H1 (cell line): ENCODE measurements at regions not wholly inside any gene's neighbourhood (a gene's known extent, or its start where the extent isn't known, plus 50 kb on each side); places are given as distances from the start of the nearest gene placed in this dataset.

ENCODE experiments used
- CTCF ChIA-PET: fragments of 300-600 bp; sonication (Branson Sonifier 250); formaldehyde crosslinking; loops from one replicate; lab custom pipeline; 2021; ENCODE audit not compliant: partially characterized antibody; lab: Charles Lee
- POLR2A ChIA-PET: fragments of 300-600 bp; sonication (Branson Sonifier 250); formaldehyde crosslinking; loops from one replicate; lab custom pipeline; 2021; ENCODE audit warnings: inconsistent platforms; ENCODE audit not compliant: partially characterized antibody; lab: Charles Lee
- DNase-seq, 2 experiments: peaks; one replicate each; pipeline versions ENCODE4 v3.0.0 to v3.0.0-alpha.2; 2010 to 2022; ENCODE audit warnings: low spot score in 2 of 2, low read depth in 1 of 2, mixed read lengths in 1 of 2
- FAIRE-seq: peaks from 2 replicates; lab custom pipeline; 2011; peaks lifted over from hg19 to GRCh38; lab: Jason Lieb, UNC
- H2AFZ ChIP-seq: 2 replicates; pipeline ENCODE4 v1.8.1; 2012; ENCODE audit warnings: low read length, inconsistent platforms
- H2AK5ac ChIP-seq: 2 replicates; pipeline ENCODE4 v1.6.1; 2013; ENCODE audit warnings: low read depth, low read length
- H2BK120ac ChIP-seq: replicated peaks from 2 replicates; pipeline ENCODE3; 2013; ENCODE audit warnings: low read depth, low read length, inconsistent platforms
- H2BK12ac ChIP-seq: 2 replicates; pipeline ENCODE4 v1.6.1; 2013; ENCODE audit warnings: low read depth, low read length
- H2BK15ac ChIP-seq: 2 replicates; pipeline ENCODE4 v1.6.1; 2013; ENCODE audit warnings: low read length
- H2BK20ac ChIP-seq: 2 replicates; pipeline ENCODE4 v1.6.1; 2013; ENCODE audit warnings: low read length
- H2BK5ac ChIP-seq: 2 replicates; pipeline ENCODE4 v1.6.1; 2013; ENCODE audit warnings: low read depth, low read length
- H3K14ac ChIP-seq: 2 replicates; pipeline ENCODE4 v1.6.1; 2013; ENCODE audit warnings: inconsistent platforms; ENCODE audit not compliant: insufficient read length
- H3K18ac ChIP-seq: 2 replicates; pipeline ENCODE4 v1.6.1; 2013; ENCODE audit warnings: low read length; ENCODE audit errors: extremely low read depth
- H3K23ac ChIP-seq: 2 replicates; pipeline ENCODE4 v1.6.1; 2013; ENCODE audit warnings: inconsistent platforms; ENCODE audit not compliant: insufficient read length
- H3K23me2 ChIP-seq: 2 replicates; pipeline ENCODE4 v1.6.1; 2013; ENCODE audit warnings: low read depth, low read length
- H3K27ac ChIP-seq: 2 replicates; pipeline ENCODE4 v1.6.1; 2011; ENCODE audit warnings: low read depth, low read length, inconsistent platforms
- H3K27me3 ChIP-seq, 4 experiments: replicated peaks in 1 of 4; 1 replicate in 1 of 4; 2 replicates in 3 of 4; pipeline versions ENCODE4 v1.6.1 to v1.8.1; 2011 to 2013; ENCODE audit warnings: low read length in 3 of 4, mild to moderate bottlenecking in 3 of 4, inconsistent platforms in 2 of 4, mixed read lengths in 2 of 4, moderate library complexity in 1 of 4; ENCODE audit not compliant: control insufficient read depth in 3 of 4, insufficient read depth in 3 of 4; ENCODE audit errors: extremely low read depth in 1 of 4
- H3K36me3 ChIP-seq, 4 experiments: 2 replicates each; pipeline versions ENCODE4 v1.6.1 to v1.8.1; 2011 to 2013; ENCODE audit warnings: mild to moderate bottlenecking in 4 of 4, low read length in 3 of 4, moderate library complexity in 2 of 4, control low read depth in 1 of 4, inconsistent platforms in 1 of 4; ENCODE audit not compliant: insufficient read depth in 4 of 4, control insufficient read depth in 2 of 4
- H3K4ac ChIP-seq: replicated peaks from 2 replicates; pipeline ENCODE3; 2013; ENCODE audit warnings: low read length, low read depth, mixed read lengths, inconsistent platforms; ENCODE audit not compliant: insufficient read length
- H3K4me1 ChIP-seq, 4 experiments: replicated peaks in 1 of 4; 1 replicate in 1 of 4; 2 replicates in 3 of 4; pipeline versions ENCODE4 v1.6.1 to v1.8.1; 2011 to 2013; ENCODE audit warnings: low read length in 3 of 4, inconsistent platforms in 2 of 4, mixed read lengths in 1 of 4; ENCODE audit not compliant: insufficient read depth in 4 of 4, control insufficient read depth in 3 of 4
- H3K4me2 ChIP-seq, 2 experiments: 2 replicates each; pipeline versions ENCODE4 v1.6.1 to v1.8.1; 2011 to 2013; ENCODE audit warnings: low read depth in 2 of 2, low read length in 2 of 2, control low read depth in 1 of 2, inconsistent platforms in 1 of 2, mild to moderate bottlenecking in 1 of 2; ENCODE audit not compliant: insufficient read depth in 1 of 2
- H3K4me3 ChIP-seq, 4 experiments: fragments of 200-600, 300-600 bp in 1 of 4; sonication (generic), shearing (Covaris generic), sonication (Bioruptor Twin) in 1 of 4; 2 replicates each; pipeline versions ENCODE4 v1.5.1 to v1.8.1; 2011 to 2016; ENCODE audit warnings: low read length in 4 of 4, low read depth in 3 of 4, control low read depth in 2 of 4, inconsistent platforms in 2 of 4, mild to moderate bottlenecking in 2 of 4, mixed read lengths in 1 of 4, moderate library complexity in 1 of 4; ENCODE audit not compliant: insufficient read depth in 2 of 4; ENCODE audit errors: extremely low read depth in 1 of 4
- H3K56ac ChIP-seq: replicated peaks from 2 replicates; pipeline ENCODE3; 2013; ENCODE audit warnings: low read depth, mild to moderate bottlenecking, mixed read lengths, low read length, inconsistent platforms; ENCODE audit not compliant: insufficient read length
- H3K79me1 ChIP-seq: 2 replicates; pipeline ENCODE4 v1.6.1; 2013; ENCODE audit warnings: low read depth, low read length, control low read depth
- H3K79me2 ChIP-seq, 2 experiments: 2 replicates each; pipeline versions ENCODE4 v1.6.1 to v1.8.1; 2012 to 2013; ENCODE audit warnings: low read length in 2 of 2, mild to moderate bottlenecking in 2 of 2, inconsistent platforms in 1 of 2; ENCODE audit not compliant: insufficient read depth in 2 of 2, control insufficient read depth in 1 of 2
- H3K9ac ChIP-seq, 4 experiments: replicated peaks in 1 of 4; 1 replicate in 1 of 4; 2 replicates in 3 of 4; pipeline versions ENCODE4 v1.6.1 to v1.8.1; 2011 to 2013; ENCODE audit warnings: low read depth in 3 of 4, low read length in 3 of 4, control low read depth in 2 of 4, mild to moderate bottlenecking in 2 of 4, moderate library complexity in 2 of 4, inconsistent platforms in 1 of 4; ENCODE audit errors: extremely low read depth in 1 of 4
- H3K9me3 ChIP-seq, 2 experiments: 2 replicates each; pipeline versions ENCODE4 v1.6.1 to v1.8.1; 2012 to 2013; ENCODE audit warnings: mild to moderate bottlenecking in 2 of 2, moderate library complexity in 2 of 2, control low read depth in 1 of 2, inconsistent platforms in 1 of 2, low read depth in 1 of 2, low read length in 1 of 2, mixed read lengths in 1 of 2; ENCODE audit not compliant: insufficient read depth in 2 of 2
- H4K20me1 ChIP-seq, 2 experiments: replicated peaks in 1 of 2; 2 replicates each; pipeline versions ENCODE3 to v1.8.1; 2011 to 2013; ENCODE audit warnings: inconsistent platforms in 2 of 2, low read length in 2 of 2, mild to moderate bottlenecking in 1 of 2; ENCODE audit not compliant: insufficient read depth in 2 of 2, control insufficient read depth in 1 of 2
- H4K5ac ChIP-seq: 2 replicates; pipeline ENCODE4 v1.6.1; 2013; ENCODE audit warnings: low read length, low read depth, mixed read lengths, inconsistent platforms; ENCODE audit not compliant: insufficient read length
- H4K8ac ChIP-seq: 2 replicates; pipeline ENCODE4 v1.8.0; 2013; ENCODE audit warnings: mild to moderate bottlenecking, moderate library complexity, low read length, inconsistent platforms; ENCODE audit not compliant: insufficient read depth; ENCODE audit errors: extremely low read depth
- H4K91ac ChIP-seq: replicated peaks from 2 replicates; pipeline ENCODE3; 2013; ENCODE audit warnings: low read length, mixed read lengths, inconsistent platforms; ENCODE audit not compliant: insufficient read length
- CBX5 ChIP-seq: fragments of 300-800, 300-1000 bp; sonication (generic); IDR thresholded peaks from 2 replicates; pipeline ENCODE4 v1.7.1; 2016; ENCODE audit warnings: antibody characterized with exemption, low read length, low read depth
- CTBP2 ChIP-seq: IDR thresholded peaks from 2 replicates; pipeline ENCODE4 v1.7.0; 2011; ENCODE audit warnings: borderline replicate concordance, mild to moderate bottlenecking, moderate library complexity, mixed read lengths, low read length; ENCODE audit not compliant: insufficient read depth, insufficient read length
- FOSL1 ChIP-seq: IDR thresholded peaks from 2 replicates; pipeline ENCODE4 v1.6.1; 2011; ENCODE audit warnings: mild to moderate bottlenecking, low read depth, low read length, moderate library complexity; ENCODE audit not compliant: insufficient read depth
- HDAC2 ChIP-seq, 2 experiments: fragments of 300-600 bp in 1 of 2; sonication (generic) in 1 of 2; IDR thresholded peaks; 2 replicates each; pipeline ENCODE4 v1.6.1; 2011 to 2012; ENCODE audit warnings: low read depth in 2 of 2, low read length in 2 of 2, mild to moderate bottlenecking in 2 of 2, moderate library complexity in 2 of 2, borderline replicate concordance in 1 of 2, inconsistent platforms in 1 of 2
- SIRT6 ChIP-seq: IDR thresholded peaks from one replicate; pipeline ENCODE4 v1.7.1; 2012; ENCODE audit warnings: low read length, inconsistent platforms
- SRF ChIP-seq: IDR thresholded peaks from 2 replicates; pipeline ENCODE4 v1.6.1; 2011; ENCODE audit warnings: mild to moderate bottlenecking, low read depth, low read length, moderate library complexity
- SUZ12 ChIP-seq: fragments of 200-600 bp; sonication (generic); IDR thresholded peaks from 2 replicates; pipeline ENCODE4 v1.6.1; 2012; ENCODE audit warnings: mild to moderate bottlenecking, inconsistent platforms, low read length, moderate library complexity, mixed read lengths
- WGBS, 2 experiments: shearing (Covaris generic) in 1 of 2; methylation state at CpG; one replicate each; pipeline versions ENCODE4 v1.1.6 to v1.1.7; 2013 to 2015; ENCODE audit warnings: low lambda C conversion rate in 2 of 2, mixed read lengths in 2 of 2, inconsistent platforms in 1 of 2, low coverage in 1 of 2, missing lambda C conversion rate in 1 of 2; ENCODE audit not compliant: insufficient replicate concordance in 2 of 2, insufficient coverage in 1 of 2, insufficient read length in 1 of 2; ENCODE audit errors: extremely low coverage in 1 of 2, missing lambda C conversion rate in 1 of 2; 5-methylcytosine and 5-hydroxymethylcytosine counted together

DNA sequence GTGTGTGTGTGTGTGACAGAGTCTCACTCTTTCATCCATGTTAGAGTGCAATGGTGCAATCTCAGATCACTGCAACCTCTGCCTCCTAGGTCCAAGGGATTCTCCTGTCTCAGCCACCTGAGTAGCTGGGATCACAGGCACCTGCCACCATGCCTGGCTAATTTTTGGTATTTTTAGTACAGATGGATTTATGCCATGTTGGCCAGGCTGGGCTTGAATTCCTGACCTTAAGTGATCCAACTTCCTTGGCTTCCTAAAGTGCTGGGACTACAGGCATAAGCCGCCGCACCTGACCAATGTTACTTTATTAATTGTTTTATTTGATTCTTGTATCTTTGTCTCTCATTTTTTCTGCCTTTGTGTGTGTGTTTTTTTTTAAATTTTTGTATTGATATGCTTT is 89.6 kb downstream of the ZNF486 start:
- Histone ChIP-seq H2BK15ac (no peak overlapping the region), H3K4ac (no peak overlapping the region), H3K14ac (no peak overlapping the region), H4K20me1 (no peaks in the 10 kb centered on the region), H3K9ac (no peak overlapping the region), H3K23me2 (no peaks in the 10 kb centered on the region), H3K18ac (peak overlapping the region; percentile 3; the same call in 1 of the 2 replicates), H3K4me2 (no peak overlapping the region), H3K27me3 (no peaks in the 10 kb centered on the region), H4K5ac (no peak overlapping the region), H3K79me2 (no peaks in the 10 kb centered on the region), H3K36me3 (no peaks in the 10 kb centered on the region), H2AK5ac (no peak overlapping the region), H3K23ac (no peak overlapping the region), H3K79me1 (no peaks in the 10 kb centered on the region), H4K8ac (no peak overlapping the region), H3K27ac (no peak overlapping the region), H2BK5ac (no peak overlapping the region; the same call in 1 of the 2 replicates), H2BK120ac (no peak overlapping the region), H3K4me3 (no peak overlapping the region), H2BK12ac (no peak overlapping the region), H2AFZ (no peak overlapping the region), H3K56ac (no peak overlapping the region), H3K4me1 (peaks cover 0 to 19% (median 8%) of the 10 kb centered on the region in 4 experiments), H3K9me3 (no peaks in the 10 kb centered on the region; a peak in 1 of 4 replicates), H4K91ac (no peak overlapping the region), H2BK20ac (no peak overlapping the region)
- 94% methylated on average over 2 of the region's 2 CpGs; no CpG with 5 or more reads in 1 of the 2 experiments for WGBS, 2 experiments
- ChIA-PET POLR2A (no interaction called here), CTCF (interaction anchor here (0.6 to 1.5 kb wide), 2 partner anchors 103 to 292 kb away, joined by 3 to 4 read pairs; no protein-coding TSS in a partner anchor)
- DNase-seq = peak in 1 of 2 experiments; percentile 32
- no peak for TF ChIP-seq HDAC2 (IDR thresholded peaks at IDR 0.05; ENCODE audit: borderline replicate concordance in 1 of 2, low read depth in 2 of 2, low read length in 2 of 2)
- TF ChIP-seq FOSL1 = no peak
- no peak for TF ChIP-seq SUZ12
- no peak for TF ChIP-seq SIRT6
- no peak for TF ChIP-seq CTBP2
- TF ChIP-seq CBX5 = no peak
- no peak for TF ChIP-seq SRF
- no peak for FAIRE-seq
